Liver (tissue), 7 donors: ENCODE measurements at regions not wholly inside any gene's neighbourhood (a gene's known extent, or its start where the extent isn't known, plus 50 kb on each side); places are given as distances from the start of the nearest gene placed in this dataset.

ENCODE experiments used
- DNase-seq: peaks from one replicate; pipeline ENCODE4 v3.0.0-alpha.2; 2017; ENCODE audit warnings: low spot score
- H3K27ac ChIP-seq, 2 donors: one replicate each; pipeline ENCODE4 v1.7.0; 2013; ENCODE audit warnings: inconsistent platforms in 2 of 2, low read length in 2 of 2, control low read depth in 1 of 2, low read depth in 1 of 2, mild to moderate bottlenecking in 1 of 2
- H3K27me3 ChIP-seq, 4 donors: one replicate each; pipeline versions ENCODE4 v1.6.1 to v1.7.0; 2013; ENCODE audit warnings: low read length in 3 of 4, inconsistent platforms in 1 of 4, mild to moderate bottlenecking in 1 of 4, moderate library complexity in 1 of 4; ENCODE audit not compliant: control insufficient read depth in 4 of 4, insufficient read depth in 4 of 4
- H3K36me3 ChIP-seq, 4 donors: one replicate each; pipeline versions ENCODE4 v1.6.1 to v1.7.0; 2013; ENCODE audit warnings: low read length in 3 of 4, mild to moderate bottlenecking in 3 of 4, low read depth in 1 of 4, moderate library complexity in 1 of 4; ENCODE audit not compliant: control insufficient read depth in 4 of 4, insufficient read depth in 3 of 4
- H3K4me1 ChIP-seq, 4 donors: one replicate each; pipeline versions ENCODE4 v1.6.1 to v1.7.0; 2013; ENCODE audit warnings: low read length in 3 of 4, mild to moderate bottlenecking in 3 of 4, moderate library complexity in 1 of 4; ENCODE audit not compliant: control insufficient read depth in 4 of 4, insufficient read depth in 4 of 4
- H3K4me3 ChIP-seq, 3 donors: one replicate each; pipeline versions ENCODE4 v1.6.1 to v1.7.0; 2013; ENCODE audit warnings: low read length in 3 of 3, control low read depth in 1 of 3, low read depth in 1 of 3, mild to moderate bottlenecking in 1 of 3
- H3K9ac ChIP-seq, 2 donors: one replicate each; pipeline ENCODE4 v1.7.0; 2013; ENCODE audit warnings: low read length in 2 of 2, mild to moderate bottlenecking in 2 of 2, moderate library complexity in 2 of 2, control low read depth in 1 of 2, low read depth in 1 of 2
- H3K9me3 ChIP-seq, 4 donors: one replicate each; pipeline versions ENCODE4 v1.6.1 to v1.7.0; 2013; ENCODE audit warnings: low read length in 3 of 4; ENCODE audit not compliant: control insufficient read depth in 4 of 4
- EGR1 ChIP-seq, 2 donors: IDR thresholded peaks; 2 replicates each; pipeline ENCODE4 v1.6.1; 2016 to 2018; ENCODE audit warnings: antibody characterized with exemption in 2 of 2, low read depth in 2 of 2
- FOXA1 ChIP-seq: IDR thresholded peaks from 2 replicates; pipeline ENCODE4 v1.6.1; 2016; ENCODE audit warnings: antibody characterized with exemption
- FOXA2 ChIP-seq: IDR thresholded peaks from 2 replicates; pipeline ENCODE4 v1.6.1; 2016; ENCODE audit warnings: antibody characterized with exemption
- GABPA ChIP-seq, 2 donors: IDR thresholded peaks in 1 of 2; conservative IDR thresholded peaks in 1 of 2; 2 replicates each; pipeline ENCODE4 v1.6.1; 2016; ENCODE audit warnings: antibody characterized with exemption in 2 of 2, mild to moderate bottlenecking in 1 of 2, moderate library complexity in 1 of 2
- HNF4A ChIP-seq, 2 donors: conservative IDR thresholded peaks; 2 replicates each; pipeline ENCODE4 v1.6.1; 2016; ENCODE audit warnings: antibody characterized with exemption in 2 of 2, mild to moderate bottlenecking in 2 of 2
- HNF4G ChIP-seq: IDR thresholded peaks from 2 replicates; pipeline ENCODE4 v1.6.1; 2016; ENCODE audit warnings: antibody characterized with exemption
- JUND ChIP-seq, 2 donors: IDR thresholded peaks; 2 replicates each; pipeline ENCODE4 v1.6.1; 2016; ENCODE audit warnings: antibody characterized with exemption in 2 of 2
- NR2F2 ChIP-seq: IDR thresholded peaks from 2 replicates; pipeline ENCODE4 v1.6.1; 2016; ENCODE audit warnings: antibody characterized with exemption
- RXRA ChIP-seq, 2 donors: IDR thresholded peaks; 2 replicates each; pipeline ENCODE4 v1.6.1; 2017 to 2018; ENCODE audit warnings: antibody characterized with exemption in 2 of 2, mild to moderate bottlenecking in 1 of 2
- SP1 ChIP-seq: IDR thresholded peaks from 2 replicates; pipeline ENCODE4 v1.6.1; 2018; ENCODE audit warnings: antibody characterized with exemption, mild to moderate bottlenecking
- YY1 ChIP-seq: IDR thresholded peaks from 2 replicates; pipeline ENCODE4 v1.6.1; 2016; ENCODE audit warnings: antibody characterized with exemption, mild to moderate bottlenecking
- WGBS: extraction: QIAGEN DNeasy Blood & Tissue Kit; methylation state at CpG from one replicate; pipeline ENCODE4 v1.1.7; 2013; 5-methylcytosine and 5-hydroxymethylcytosine counted together
- TF ChIP-seq, protein P1 (sequence below): IDR thresholded peaks from 2 replicates; pipeline ENCODE4 v1.6.1; 2016; ENCODE audit warnings: antibody characterized with exemption
- TF ChIP-seq, protein P2 (sequence below): IDR thresholded peaks from 2 replicates; pipeline ENCODE4 v1.6.1; 2016; ENCODE audit warnings: antibody characterized with exemption, mild to moderate bottlenecking
- TF ChIP-seq, protein P3 (sequence below): IDR thresholded peaks from 2 replicates; pipeline ENCODE4 v1.6.1; 2016; ENCODE audit warnings: antibody characterized with exemption
- donor health status: healthy.
- donor health status: healthy.
- donor health status: healthy.
- donor health status: healthy.

DNA sequence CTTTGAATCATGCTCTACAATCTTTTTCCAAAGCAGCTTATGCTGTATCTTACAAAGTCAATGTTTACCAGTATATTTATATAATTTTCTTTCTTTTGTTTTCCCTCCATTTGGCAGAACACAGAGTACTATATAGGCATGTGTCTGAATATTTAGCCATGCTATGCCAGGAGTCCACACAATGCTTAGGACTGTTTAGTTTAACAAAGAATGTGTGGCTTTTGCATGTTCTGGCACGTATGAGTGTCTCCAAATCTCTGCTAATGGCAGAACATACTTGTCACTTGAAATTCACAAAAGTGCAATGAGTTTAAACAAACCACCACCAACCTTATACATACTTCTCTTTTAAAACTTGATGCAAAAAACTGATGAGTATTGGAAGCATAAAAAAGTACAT, 268.0 kb downstream of the NR4A2 start:
- no peak overlapping the region for H3K27ac ChIP-seq

DNA sequence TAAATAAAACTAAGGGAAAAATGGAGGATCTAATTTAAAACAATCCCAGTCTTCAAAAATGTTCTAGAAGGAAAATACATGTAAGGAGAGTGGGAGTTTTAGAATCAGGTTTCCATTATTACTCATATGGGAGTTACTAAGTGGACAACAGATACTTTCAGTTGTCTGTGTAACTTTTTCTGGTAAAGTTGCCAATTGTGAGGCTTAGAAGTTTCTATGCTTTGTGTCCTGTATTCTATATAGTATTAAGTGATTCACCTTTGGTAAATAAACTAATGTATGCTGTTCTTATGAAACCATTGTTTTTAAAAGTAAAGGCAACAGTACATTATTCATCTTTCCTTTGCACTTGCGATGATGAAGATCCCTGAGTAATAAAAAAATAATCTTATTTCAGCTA, 274.9 kb downstream of the NR4A2 start:
- no peaks in the 10 kb centered on the region for H3K9me3 ChIP-seq
- H3K36me3 ChIP-seq, result no peaks in the 10 kb centered on the region
- no peak for DNase-seq
- TF ChIP-seq YY1 (no peak), SP1 (no peak), EGR1 (IDR thresholded peaks at IDR 0.05; ENCODE audit: low read depth in 2 of 2) (no peak), FOXA1 (no peak), RXRA (IDR thresholded peaks at IDR 0.05) (no peak), FOXA2 (no peak), JUND (IDR thresholded peaks at IDR 0.05) (no peak), NR2F2 (no peak), HNF4G (no peak), HNF4A (conservative IDR thresholded peaks at IDR 0.05) (no peak), GABPA (IDR thresholded peaks at IDR 0.05 in 1 of 2, conservative IDR thresholded peaks at IDR 0.05 in 1 of 2) (no peak)
- TF ChIP-seq, protein P1, sequence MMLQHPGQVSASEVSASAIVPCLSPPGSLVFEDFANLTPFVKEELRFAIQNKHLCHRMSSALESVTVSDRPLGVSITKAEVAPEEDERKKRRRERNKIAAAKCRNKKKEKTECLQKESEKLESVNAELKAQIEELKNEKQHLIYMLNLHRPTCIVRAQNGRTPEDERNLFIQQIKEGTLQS, result no peak
- TF ChIP-seq, protein P2, sequence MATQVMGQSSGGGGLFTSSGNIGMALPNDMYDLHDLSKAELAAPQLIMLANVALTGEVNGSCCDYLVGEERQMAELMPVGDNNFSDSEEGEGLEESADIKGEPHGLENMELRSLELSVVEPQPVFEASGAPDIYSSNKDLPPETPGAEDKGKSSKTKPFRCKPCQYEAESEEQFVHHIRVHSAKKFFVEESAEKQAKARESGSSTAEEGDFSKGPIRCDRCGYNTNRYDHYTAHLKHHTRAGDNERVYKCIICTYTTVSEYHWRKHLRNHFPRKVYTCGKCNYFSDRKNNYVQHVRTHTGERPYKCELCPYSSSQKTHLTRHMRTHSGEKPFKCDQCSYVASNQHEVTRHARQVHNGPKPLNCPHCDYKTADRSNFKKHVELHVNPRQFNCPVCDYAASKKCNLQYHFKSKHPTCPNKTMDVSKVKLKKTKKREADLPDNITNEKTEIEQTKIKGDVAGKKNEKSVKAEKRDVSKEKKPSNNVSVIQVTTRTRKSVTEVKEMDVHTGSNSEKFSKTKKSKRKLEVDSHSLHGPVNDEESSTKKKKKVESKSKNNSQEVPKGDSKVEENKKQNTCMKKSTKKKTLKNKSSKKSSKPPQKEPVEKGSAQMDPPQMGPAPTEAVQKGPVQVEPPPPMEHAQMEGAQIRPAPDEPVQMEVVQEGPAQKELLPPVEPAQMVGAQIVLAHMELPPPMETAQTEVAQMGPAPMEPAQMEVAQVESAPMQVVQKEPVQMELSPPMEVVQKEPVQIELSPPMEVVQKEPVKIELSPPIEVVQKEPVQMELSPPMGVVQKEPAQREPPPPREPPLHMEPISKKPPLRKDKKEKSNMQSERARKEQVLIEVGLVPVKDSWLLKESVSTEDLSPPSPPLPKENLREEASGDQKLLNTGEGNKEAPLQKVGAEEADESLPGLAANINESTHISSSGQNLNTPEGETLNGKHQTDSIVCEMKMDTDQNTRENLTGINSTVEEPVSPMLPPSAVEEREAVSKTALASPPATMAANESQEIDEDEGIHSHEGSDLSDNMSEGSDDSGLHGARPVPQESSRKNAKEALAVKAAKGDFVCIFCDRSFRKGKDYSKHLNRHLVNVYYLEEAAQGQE, result no peak
- TF ChIP-seq, protein P3, sequence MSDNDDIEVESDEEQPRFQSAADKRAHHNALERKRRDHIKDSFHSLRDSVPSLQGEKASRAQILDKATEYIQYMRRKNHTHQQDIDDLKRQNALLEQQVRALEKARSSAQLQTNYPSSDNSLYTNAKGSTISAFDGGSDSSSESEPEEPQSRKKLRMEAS, result no peak
- H3K9ac ChIP-seq, result no peak overlapping the region
- H3K4me1 ChIP-seq, result no peaks in the 10 kb centered on the region
- no peaks in the 10 kb centered on the region for H3K27me3 ChIP-seq
- 94% methylated on average over 1 of the region's 1 CpG for WGBS
- no peak overlapping the region for H3K4me3 ChIP-seq
- no peak overlapping the region for H3K27ac ChIP-seq

More for the DNA sequence above, 268.0 kb downstream of the NR4A2 start:
- H3K9ac ChIP-seq, result no peak overlapping the region
- H3K4me1 ChIP-seq, result no peaks in the 10 kb centered on the region
- no peaks in the 10 kb centered on the region for H3K9me3 ChIP-seq
- no peaks in the 10 kb centered on the region for H3K27me3 ChIP-seq
- 76% methylated on average over 1 of the region's 1 CpG for WGBS
- H3K36me3 ChIP-seq, result no peaks in the 10 kb centered on the region
- DNase-seq, result no peak
- no peak for TF ChIP-seq NR2F2
- TF ChIP-seq, protein P2, result no peak
- H3K4me3 ChIP-seq, result no peak overlapping the region
